Activated CD4-positive, alpha-beta memory T cell treated with anti-CD3 and anti-CD28 coated beads, Interleukin-2, amount 10 ng/mL, durations not matched to agents 7 days and 5 days (primary cell): ENCODE measurements at regions not wholly inside any gene's neighbourhood (a gene's known extent, or its start where the extent isn't known, plus 50 kb on each side); places are given as distances from the start of the nearest gene placed in this dataset.
"Not testable (repeated sequence)": the region's sequence is repeated elsewhere in the genome, so short reads cannot be mapped to it uniquely, and the experiment has no call there.

Source experiments
- CTCF ChIA-PET: fragments of 350-600 bp; sonication (Branson Sonifier 250); formaldehyde crosslinking; loops from one replicate; lab custom pipeline; 2021; ENCODE audit warnings: antibody characterized with exemption, inconsistent platforms; lab: Charles Lee
- POLR2A ChIA-PET: fragments of 350-600 bp; sonication (Branson Sonifier 250); formaldehyde crosslinking; loops from one replicate; lab custom pipeline; 2021; ENCODE audit warnings: antibody characterized with exemption; lab: Charles Lee
- DNase-seq: peaks from one replicate; pipeline ENCODE4 v3.0.0-alpha.2; 2020
- H3K27ac Mint-ChIP-seq: one replicate; pipeline ENCODE4 v1.8.0; 2021; ENCODE audit warnings: mild to moderate bottlenecking, mixed read lengths
- H3K27me3 Mint-ChIP-seq: one replicate; pipeline ENCODE4 v1.8.0; 2021; ENCODE audit warnings: mixed read lengths
- H3K36me3 Mint-ChIP-seq: one replicate; pipeline ENCODE4 v1.8.0; 2021; ENCODE audit warnings: low read depth, mixed read lengths
- H3K4me1 Mint-ChIP-seq: one replicate; pipeline ENCODE4 v1.8.0; 2021; ENCODE audit warnings: mixed read lengths
- H3K4me3 Mint-ChIP-seq: one replicate; pipeline ENCODE4 v1.8.0; 2021; ENCODE audit warnings: mild to moderate bottlenecking, mixed read lengths
- H3K9me3 Mint-ChIP-seq: one replicate; pipeline ENCODE4 v1.8.0; 2021; ENCODE audit warnings: mixed read lengths

GRCh38 chr3:198167339-198168039 is 207.5 kb downstream of the LMLN start:
- H3K9me3 Mint-ChIP-seq, H3K27me3 Mint-ChIP-seq, H3K36me3 Mint-ChIP-seq, H3K4me1 Mint-ChIP-seq, POLR2A ChIA-PET, CTCF ChIA-PET, H3K27ac Mint-ChIP-seq, H3K4me3 Mint-ChIP-seq: not testable (repeated sequence)
- peak; percentile 77 for DNase-seq

GRCh38 chr3:198170781-198171180 is 210.8 kb downstream of the LMLN start:
- H3K9me3 Mint-ChIP-seq, POLR2A ChIA-PET, DNase-seq: not testable (repeated sequence)

GRCh38 chr3:198173080-198173479 is 213.1 kb downstream of the LMLN start:
- H3K36me3 Mint-ChIP-seq, H3K9me3 Mint-ChIP-seq, CTCF ChIA-PET, H3K4me1 Mint-ChIP-seq, POLR2A ChIA-PET, H3K27ac Mint-ChIP-seq, H3K4me3 Mint-ChIP-seq, H3K27me3 Mint-ChIP-seq, DNase-seq: not testable (repeated sequence)

More at GRCh38 chr3:198170781-198171180, 210.8 kb downstream of the LMLN start:
- H3K27ac Mint-ChIP-seq, H3K27me3 Mint-ChIP-seq, H3K4me3 Mint-ChIP-seq, CTCF ChIA-PET, H3K36me3 Mint-ChIP-seq, H3K4me1 Mint-ChIP-seq: not testable (repeated sequence)

GRCh38 chr3:198173929-198174574 is 214.0 kb downstream of the LMLN start:
- CTCF ChIA-PET, H3K4me3 Mint-ChIP-seq, H3K9me3 Mint-ChIP-seq, H3K27ac Mint-ChIP-seq, H3K36me3 Mint-ChIP-seq, H3K27me3 Mint-ChIP-seq, DNase-seq, POLR2A ChIA-PET, H3K4me1 Mint-ChIP-seq: not testable (repeated sequence)
